Kidney (tissue), 13 donors: ENCODE measurements at regions not wholly inside any gene's neighbourhood (a gene's known extent, or its start where the extent isn't known, plus 50 kb on each side); places are given as distances from the start of the nearest gene placed in this dataset.
A peak's percentile ranks its signal among the peaks of the same experiment; 100 is the strongest.

Experiments
- DNase-seq, 5 donors: peaks; one replicate each; pipeline ENCODE4 v3.0.0-alpha.2; 2013 to 2020
- FAIRE-seq: peaks from 2 replicates; lab custom pipeline; 2012; peaks lifted over from hg19 to GRCh38; lab: Jason Lieb, UNC
- H3K27ac ChIP-seq, 2 donors: one replicate each; pipeline ENCODE4 v1.7.0; 2013; ENCODE audit warnings: low read depth in 2 of 2, low read length in 2 of 2, inconsistent platforms in 1 of 2
- H3K27me3 ChIP-seq: one replicate; pipeline ENCODE4 v1.7.1; 2013; ENCODE audit warnings: low read length, inconsistent platforms; ENCODE audit not compliant: control insufficient read depth, insufficient read depth
- H3K36me3 ChIP-seq, 3 donors: one replicate each; pipeline versions ENCODE4 v1.7.0 to v1.7.1; 2013; ENCODE audit warnings: low read length in 3 of 3, control low read depth in 1 of 3, inconsistent platforms in 1 of 3; ENCODE audit not compliant: insufficient read depth in 3 of 3, control insufficient read depth in 2 of 3
- H3K4me1 ChIP-seq, 3 donors: one replicate each; pipeline versions ENCODE4 v1.7.0 to v1.7.1; 2013; ENCODE audit warnings: low read length in 3 of 3, inconsistent platforms in 1 of 3, low read depth in 1 of 3; ENCODE audit not compliant: control insufficient read depth in 2 of 3, insufficient read depth in 2 of 3
- H3K4me3 ChIP-seq, 3 donors: one replicate each; pipeline versions ENCODE4 v1.7.0 to v1.8.1; 2013; ENCODE audit warnings: low read length in 3 of 3, control low read depth in 1 of 3, inconsistent platforms in 1 of 3
- H3K9ac ChIP-seq, 3 donors: one replicate each; pipeline versions ENCODE4 v1.7.0 to v1.7.1; 2013; ENCODE audit warnings: low read length in 3 of 3, control low read depth in 1 of 3, inconsistent platforms in 1 of 3
- H3K9me3 ChIP-seq, 3 donors: one replicate each; pipeline versions ENCODE4 v1.7.0 to v1.7.1; 2013; ENCODE audit warnings: low read length in 3 of 3, control low read depth in 1 of 3, inconsistent platforms in 1 of 3; ENCODE audit not compliant: control insufficient read depth in 2 of 3, insufficient read depth in 1 of 3
- intact Hi-C: fragments of 100-400 bp; cut with DNase I; formaldehyde crosslinking; loops from one replicate; pipeline ENCODE4 v1.11.1; 2022
- TF ChIP-seq, protein P1 (sequence below): IDR thresholded peaks from 3 replicates; pipeline ENCODE4 v1.5.1; 2012; ENCODE audit warnings: mild to moderate bottlenecking, moderate library complexity, borderline replicate concordance; ENCODE audit not compliant: insufficient read depth; ENCODE audit errors: extremely low read depth
- donor health status: control.
- donor health status: control.
- donor health status: control.
- donor health status: control.
- donor health status: control.
- donor health status: DM: yes; HTN: yes; CAD: no.
- donor health status: Normal renal cell carcinoma (clear cell type).

- no peaks in the 10 kb centered on the region for H3K36me3 ChIP-seq
- H3K27me3 ChIP-seq = no peaks in the 10 kb centered on the region
- no peak overlapping the region for H3K27ac ChIP-seq
- H3K9ac ChIP-seq = no peak overlapping the region
- H3K4me1 ChIP-seq = no peaks in the 10 kb centered on the region
- FAIRE-seq (no peak), DNase-seq (no peak)
- TF ChIP-seq, protein P1, sequence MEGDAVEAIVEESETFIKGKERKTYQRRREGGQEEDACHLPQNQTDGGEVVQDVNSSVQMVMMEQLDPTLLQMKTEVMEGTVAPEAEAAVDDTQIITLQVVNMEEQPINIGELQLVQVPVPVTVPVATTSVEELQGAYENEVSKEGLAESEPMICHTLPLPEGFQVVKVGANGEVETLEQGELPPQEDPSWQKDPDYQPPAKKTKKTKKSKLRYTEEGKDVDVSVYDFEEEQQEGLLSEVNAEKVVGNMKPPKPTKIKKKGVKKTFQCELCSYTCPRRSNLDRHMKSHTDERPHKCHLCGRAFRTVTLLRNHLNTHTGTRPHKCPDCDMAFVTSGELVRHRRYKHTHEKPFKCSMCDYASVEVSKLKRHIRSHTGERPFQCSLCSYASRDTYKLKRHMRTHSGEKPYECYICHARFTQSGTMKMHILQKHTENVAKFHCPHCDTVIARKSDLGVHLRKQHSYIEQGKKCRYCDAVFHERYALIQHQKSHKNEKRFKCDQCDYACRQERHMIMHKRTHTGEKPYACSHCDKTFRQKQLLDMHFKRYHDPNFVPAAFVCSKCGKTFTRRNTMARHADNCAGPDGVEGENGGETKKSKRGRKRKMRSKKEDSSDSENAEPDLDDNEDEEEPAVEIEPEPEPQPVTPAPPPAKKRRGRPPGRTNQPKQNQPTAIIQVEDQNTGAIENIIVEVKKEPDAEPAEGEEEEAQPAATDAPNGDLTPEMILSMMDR = no peak
- intact Hi-C loops = no loop called here
- H3K9me3 ChIP-seq = no peaks in the 10 kb centered on the region
- H3K4me3 ChIP-seq = no peak overlapping the region
Measured at GRCh38 chr12:41801261-41801660, 343.4 kb downstream of the GXYLT1 start.

DNA sequence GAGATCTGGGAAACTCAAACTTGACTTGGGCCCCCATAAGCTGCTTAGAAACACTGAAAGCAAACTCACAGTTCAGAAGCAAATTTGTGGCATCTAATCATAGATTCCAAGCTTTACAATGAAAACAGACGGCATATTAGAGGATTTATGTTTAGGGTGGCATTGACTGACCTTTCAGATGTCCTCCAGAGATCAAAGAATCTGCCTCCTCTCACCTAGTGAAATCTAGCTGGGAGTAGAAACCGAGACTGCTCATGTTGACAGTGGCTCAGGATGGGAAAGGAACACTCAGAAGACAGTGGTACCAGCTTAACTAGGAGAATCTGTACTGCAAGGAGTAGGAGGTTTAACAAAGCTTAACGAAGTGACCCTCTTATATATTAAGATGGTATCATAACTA lies 345.0 kb downstream of the GXYLT1 start:
- FAIRE-seq = no peak

DNA sequence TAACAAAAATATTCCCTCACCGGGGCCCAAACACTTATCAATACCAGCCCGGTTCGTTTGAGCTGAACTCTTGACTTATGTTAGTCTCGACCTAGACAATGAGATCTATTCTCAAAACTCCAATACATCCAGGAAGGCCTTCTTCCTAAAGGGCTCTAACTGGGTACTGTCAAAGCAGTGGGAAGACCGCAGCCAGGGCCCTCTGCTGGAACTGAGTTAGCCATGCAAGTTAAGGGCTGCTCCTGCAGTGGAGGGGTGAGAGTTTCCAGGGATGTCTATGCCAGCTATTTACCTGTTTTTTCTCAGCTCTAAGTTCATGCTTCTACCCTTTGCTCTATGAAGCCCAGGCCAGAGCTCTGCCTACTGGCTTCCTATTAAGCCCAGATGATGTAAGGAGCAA lies 348.8 kb downstream of the GXYLT1 start:
- DNase-seq (peak in 1 of 5 donors; percentile 7), FAIRE-seq (no peak)
- TF ChIP-seq, protein P1 = no peak
- Histone ChIP-seq H3K4me3 (no peak overlapping the region), H3K27me3 (no peaks in the 10 kb centered on the region), H3K36me3 (no peaks in the 10 kb centered on the region), H3K9ac (no peak overlapping the region), H3K9me3 (peaks cover 0 to 5% (median 2%) of the 10 kb centered on the region in 3 donors), H3K4me1 (no peaks in the 10 kb centered on the region), H3K27ac (no peak overlapping the region)
- intact Hi-C loops = no loop called here

More for the DNA sequence above, 345.0 kb downstream of the GXYLT1 start:
- Histone ChIP-seq H3K4me1 (no peaks in the 10 kb centered on the region), H3K9ac (no peak overlapping the region), H3K27me3 (no peaks in the 10 kb centered on the region), H3K27ac (no peak overlapping the region), H3K9me3 (no peaks in the 10 kb centered on the region), H3K36me3 (no peaks in the 10 kb centered on the region), H3K4me3 (no peak overlapping the region)
- DNase-seq = peak in 2 of 5 donors; percentile 51 to 63
- intact Hi-C loops = no loop called here
- TF ChIP-seq, protein P1 = no peak

DNA sequence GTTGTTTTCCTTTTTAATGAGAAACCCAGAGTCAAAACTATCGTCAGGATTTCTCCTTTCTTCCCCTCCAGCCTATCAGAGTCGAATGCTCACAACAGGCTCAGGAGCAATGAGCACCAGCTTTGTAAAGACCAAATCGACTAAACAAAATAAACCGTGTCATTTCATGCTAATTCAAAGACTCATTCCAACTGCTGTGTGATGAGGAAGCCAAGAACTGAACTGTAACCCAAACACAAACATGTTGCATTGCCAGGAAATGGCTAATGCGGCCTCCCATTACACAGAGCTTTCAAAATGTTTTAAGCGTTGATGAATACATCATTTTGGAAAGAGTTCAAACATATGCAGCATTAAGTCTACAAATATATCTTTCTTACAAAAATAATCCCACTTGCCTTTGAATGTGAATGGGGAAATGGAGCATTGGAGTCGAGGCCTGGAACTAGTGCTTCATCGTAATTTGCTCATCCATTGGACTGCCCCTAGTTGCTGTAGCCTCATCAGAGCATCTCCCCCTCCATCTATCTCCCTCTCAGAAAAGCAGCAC lies 349.5 kb downstream of the GXYLT1 start:
- Histone ChIP-seq H3K27me3 (no peaks in the 10 kb centered on the region), H3K27ac (no peak overlapping the region), H3K36me3 (no peaks in the 10 kb centered on the region), H3K9me3 (peaks cover 0 to 6% (median 2%) of the 10 kb centered on the region in 3 donors), H3K4me1 (no peaks in the 10 kb centered on the region), H3K9ac (no peak overlapping the region), H3K4me3 (no peak overlapping the region)
- TF ChIP-seq, protein P1 = no peak
- FAIRE-seq (no peak), DNase-seq (peak in 2 of 5 donors; percentile 48 to 75)
- intact Hi-C loops = no loop called here
